ENCODE measurements at regions not wholly inside any gene's neighbourhood (a gene's known extent, or its start where the extent isn't known, plus 50 kb on each side); places are given as distances from the start of the nearest gene placed in this dataset.

- DNase-seq, result no peak
Observed at GRCh38 chr5:2486373-2486772, 265.1 kb downstream of the IRX2 start.

GRCh38 chr5:2482778-2483177 is 268.7 kb downstream of the IRX2 start:
- no peak for DNase-seq

GRCh38 chr5:2480871-2481270 is 270.6 kb downstream of the IRX2 start:
- DNase-seq, result no peak

- DNase-seq, result no peak
Observed at GRCh38 chr5:2475902-2476301, 275.6 kb downstream of the IRX2 start.

- DNase-seq, result no peak
Observed at GRCh38 chr5:2472670-2473069, 278.8 kb downstream of the IRX2 start.

- DNase-seq, result no peak
Observed at GRCh38 chr5:2471152-2471879, 280.2 kb downstream of the IRX2 start.

GRCh38 chr5:2466966-2467365 is 284.5 kb downstream of the IRX2 start:
- no peak for DNase-seq

- no peak for DNase-seq
Observed at GRCh38 chr5:2465383-2465782, 286.1 kb downstream of the IRX2 start.

- DNase-seq, result no peak
Observed at GRCh38 chr5:2464141-2464540, 287.3 kb downstream of the IRX2 start.

GRCh38 chr5:2461701-2462691 is 289.5 kb downstream of the IRX2 start:
- DNase-seq, result no peak

- no peak for DNase-seq
Observed at GRCh38 chr5:2460098-2460497, 291.4 kb downstream of the IRX2 start.

GRCh38 chr5:2459251-2459650 is 292.2 kb downstream of the IRX2 start:
- no peak for DNase-seq

GRCh38 chr5:2455878-2456277 is 295.6 kb downstream of the IRX2 start:
- DNase-seq, result no peak

- DNase-seq, result no peak
Observed at GRCh38 chr5:2454876-2455275, 296.6 kb downstream of the IRX2 start.

GRCh38 chr5:2453781-2454180 is 297.7 kb downstream of the IRX2 start:
- no peak for DNase-seq

GRCh38 chr5:2451100-2451499 is 300.4 kb downstream of the IRX2 start:
- no peak for DNase-seq

- no peak for DNase-seq
Observed at GRCh38 chr5:2442496-2443354, 308.8 kb downstream of the IRX2 start.

GRCh38 chr5:2441495-2442180 is 309.8 kb downstream of the IRX2 start:
- DNase-seq, result no peak

GRCh38 chr5:2439608-2440007 is 311.9 kb downstream of the IRX2 start:
- no peak for DNase-seq

- no peak for DNase-seq
Observed at GRCh38 chr5:2433086-2433485, 318.4 kb downstream of the IRX2 start.

- no peak for DNase-seq
Observed at GRCh38 chr5:2432076-2432920, 319.2 kb downstream of the IRX2 start.

GRCh38 chr5:2430606-2431005 is 320.9 kb downstream of the IRX2 start:
- DNase-seq, result no peak

Measured in activated CD4-positive, CD25-positive, alpha-beta regulatory T cell treated with anti-CD3 and anti-CD28 coated beads, Interleukin-2, amount 50 U/mL, for 72 hours (primary cell).